HL-60 (cell line): ENCODE measurements at regions not wholly inside any gene's neighbourhood (a gene's known extent, or its start where the extent isn't known, plus 50 kb on each side); places are given as distances from the start of the nearest gene placed in this dataset.

Experiments
- CTCF ChIP-seq: IDR thresholded peaks from one replicate; pipeline ENCODE4 v1.5.1; 2011; ENCODE audit warnings: low read length, control low read depth, inconsistent platforms; ENCODE audit not compliant: insufficient read depth
- POLR2AphosphoS5 ChIP-seq: IDR thresholded peaks from 2 replicates; pipeline ENCODE4 v1.6.1; 2012; ENCODE audit warnings: low read depth
- TF ChIP-seq, protein P1 (sequence below): IDR thresholded peaks from 2 replicates; pipeline ENCODE4 v1.6.1; 2012; ENCODE audit warnings: low read depth; ENCODE audit not compliant: insufficient replicate concordance

- TF ChIP-seq POLR2AphosphoS5 (no peak), CTCF (no peak)
- TF ChIP-seq, protein P1, sequence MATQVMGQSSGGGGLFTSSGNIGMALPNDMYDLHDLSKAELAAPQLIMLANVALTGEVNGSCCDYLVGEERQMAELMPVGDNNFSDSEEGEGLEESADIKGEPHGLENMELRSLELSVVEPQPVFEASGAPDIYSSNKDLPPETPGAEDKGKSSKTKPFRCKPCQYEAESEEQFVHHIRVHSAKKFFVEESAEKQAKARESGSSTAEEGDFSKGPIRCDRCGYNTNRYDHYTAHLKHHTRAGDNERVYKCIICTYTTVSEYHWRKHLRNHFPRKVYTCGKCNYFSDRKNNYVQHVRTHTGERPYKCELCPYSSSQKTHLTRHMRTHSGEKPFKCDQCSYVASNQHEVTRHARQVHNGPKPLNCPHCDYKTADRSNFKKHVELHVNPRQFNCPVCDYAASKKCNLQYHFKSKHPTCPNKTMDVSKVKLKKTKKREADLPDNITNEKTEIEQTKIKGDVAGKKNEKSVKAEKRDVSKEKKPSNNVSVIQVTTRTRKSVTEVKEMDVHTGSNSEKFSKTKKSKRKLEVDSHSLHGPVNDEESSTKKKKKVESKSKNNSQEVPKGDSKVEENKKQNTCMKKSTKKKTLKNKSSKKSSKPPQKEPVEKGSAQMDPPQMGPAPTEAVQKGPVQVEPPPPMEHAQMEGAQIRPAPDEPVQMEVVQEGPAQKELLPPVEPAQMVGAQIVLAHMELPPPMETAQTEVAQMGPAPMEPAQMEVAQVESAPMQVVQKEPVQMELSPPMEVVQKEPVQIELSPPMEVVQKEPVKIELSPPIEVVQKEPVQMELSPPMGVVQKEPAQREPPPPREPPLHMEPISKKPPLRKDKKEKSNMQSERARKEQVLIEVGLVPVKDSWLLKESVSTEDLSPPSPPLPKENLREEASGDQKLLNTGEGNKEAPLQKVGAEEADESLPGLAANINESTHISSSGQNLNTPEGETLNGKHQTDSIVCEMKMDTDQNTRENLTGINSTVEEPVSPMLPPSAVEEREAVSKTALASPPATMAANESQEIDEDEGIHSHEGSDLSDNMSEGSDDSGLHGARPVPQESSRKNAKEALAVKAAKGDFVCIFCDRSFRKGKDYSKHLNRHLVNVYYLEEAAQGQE = no peak
Observed at GRCh38 chr1:175841738-175842187, 98.4 kb upstream of the TNR start.
